ENCODE measurements at regions not wholly inside any gene's neighbourhood (a gene's known extent, or its start where the extent isn't known, plus 50 kb on each side); places are given as distances from the start of the nearest gene placed in this dataset.

DNA sequence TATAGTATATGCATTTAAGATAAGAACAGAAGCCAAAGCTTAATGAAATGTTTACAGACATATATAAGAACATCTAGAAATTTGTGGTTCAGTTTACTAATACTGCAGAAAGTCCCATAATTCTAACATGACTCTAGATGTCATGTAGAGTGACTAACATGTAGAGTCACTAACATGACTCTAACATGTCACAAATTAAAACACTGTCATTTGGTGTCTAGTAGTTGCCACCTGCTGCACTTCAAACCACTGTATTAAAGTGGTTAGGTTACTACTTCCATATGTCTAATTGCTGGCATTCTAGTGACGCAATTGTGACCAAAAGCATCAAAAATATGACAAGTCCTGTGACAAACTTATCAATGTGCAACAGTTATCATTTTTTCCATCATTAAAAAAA lies 100.2 kb upstream of the WDR75 start:
- TF ChIP-seq CTCF (IDR thresholded peaks at IDR 0.05): no peak

DNA sequence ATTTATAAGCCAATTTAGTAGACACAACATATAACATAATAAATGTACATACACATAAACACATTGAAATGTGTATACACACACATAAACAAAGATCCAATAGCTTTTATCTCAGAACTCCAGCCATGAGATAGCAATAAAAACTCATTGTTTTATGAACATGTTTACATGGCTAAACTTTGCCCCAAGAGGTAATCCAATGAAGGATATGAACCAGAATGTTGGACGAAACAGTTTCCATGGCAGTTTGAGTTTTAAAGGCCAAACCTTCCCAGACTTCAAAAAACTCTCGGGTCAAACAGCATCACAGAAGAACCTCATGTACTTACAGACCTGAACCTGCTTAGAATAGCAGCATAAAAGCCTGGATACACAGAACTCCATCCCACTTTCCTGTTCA lies 97.2 kb upstream of the WDR75 start:
- TF ChIP-seq CTCF (IDR thresholded peaks at IDR 0.05): no peak

DNA sequence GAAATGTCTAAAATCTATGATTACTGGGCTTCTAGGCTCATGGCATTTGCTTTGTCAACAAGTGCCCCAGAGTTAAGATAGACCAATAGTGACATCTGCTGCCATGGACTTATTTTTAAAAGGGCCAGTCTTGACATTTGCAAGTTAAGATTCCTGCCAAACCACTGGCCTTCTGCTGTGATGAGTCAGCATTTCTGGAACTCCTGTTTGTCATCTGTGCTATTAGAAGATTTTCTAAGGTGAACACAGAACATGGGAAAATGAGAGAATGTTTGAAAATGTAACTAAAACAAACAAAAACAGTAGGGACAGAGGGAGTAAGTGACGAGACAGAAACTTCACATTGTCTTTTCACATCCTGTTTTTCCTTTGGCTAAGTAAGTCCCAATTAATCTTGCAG lies 93.7 kb upstream of the WDR75 start:
- peak; percentile 37; the same call in 1 of the 2 replicates for TF ChIP-seq CTCF (IDR thresholded peaks at IDR 0.05)

DNA sequence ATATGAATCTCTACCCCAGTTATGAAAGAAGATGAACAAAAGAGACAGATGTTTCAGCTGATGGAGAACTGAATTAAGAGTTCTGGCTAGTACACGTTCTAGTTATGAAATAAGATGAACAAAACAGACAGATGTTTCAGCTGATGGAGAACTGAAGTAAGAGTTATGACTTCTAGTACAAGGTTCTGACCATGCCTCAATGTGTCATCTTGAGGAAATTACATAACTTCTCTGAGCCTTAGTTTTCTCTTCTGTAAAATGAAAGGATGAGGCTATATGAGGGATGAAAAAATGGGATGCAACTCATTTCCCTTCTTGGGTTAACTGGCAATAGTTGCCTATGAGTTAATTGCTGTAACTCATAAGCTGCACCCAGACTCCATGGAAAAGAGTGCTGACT lies 92.9 kb upstream of the WDR75 start:
- TF ChIP-seq CTCF (IDR thresholded peaks at IDR 0.05): no peak

DNA sequence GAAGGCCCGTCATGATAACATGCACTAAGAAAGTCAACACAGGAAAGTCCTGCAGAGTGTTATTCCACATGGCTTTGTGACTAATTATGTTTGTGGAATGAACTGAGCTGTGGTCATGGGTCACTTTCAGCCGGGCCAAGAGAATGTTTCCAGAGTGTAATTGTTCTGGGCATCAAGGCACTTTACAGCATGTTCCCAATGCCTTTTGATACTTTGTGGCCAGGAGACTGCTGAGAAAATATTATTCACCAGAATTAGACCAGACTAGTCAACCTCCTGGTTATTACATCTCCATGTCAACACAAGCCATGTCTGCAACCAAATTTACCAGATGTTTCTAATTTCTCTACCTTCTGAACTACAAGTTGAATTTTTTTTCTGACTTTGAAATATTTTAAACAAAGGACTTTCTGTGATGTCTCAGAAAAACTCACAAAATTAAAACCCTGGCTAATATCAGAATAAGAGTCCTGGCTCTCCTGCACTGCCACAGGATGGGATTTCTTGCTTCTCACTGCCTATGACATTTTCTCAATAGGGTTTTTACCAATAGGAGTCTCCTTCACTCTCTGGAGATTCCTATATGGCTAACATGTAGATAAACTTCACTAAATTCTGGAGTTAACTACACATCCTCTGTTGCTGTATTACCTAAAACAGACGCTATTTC lies 90.6 kb upstream of the WDR75 start:
- TF ChIP-seq CTCF (IDR thresholded peaks at IDR 0.05): no peak

- TF ChIP-seq CTCF (IDR thresholded peaks at IDR 0.05): no peak
These were observed 80.4 kb upstream of the WDR75 start for GRCh38 chr2:189360861-189361260.

- no peak for TF ChIP-seq CTCF (IDR thresholded peaks at IDR 0.05)
These were observed 79.0 kb upstream of the WDR75 start for GRCh38 chr2:189362283-189362682.

- no peak for TF ChIP-seq CTCF (IDR thresholded peaks at IDR 0.05)
These were observed 77.7 kb upstream of the WDR75 start for GRCh38 chr2:189363559-189363958.
